ENCODE measurements at regions not wholly inside any gene's neighbourhood (a gene's known extent, or its start where the extent isn't known, plus 50 kb on each side); places are given as distances from the start of the nearest gene placed in this dataset.

- H3K27ac ChIP-seq (ENCODE audit: low read depth, low read length, poor library complexity, severe bottlenecking), result no peak overlapping the region
- no TSS peak for BruUV-seq (replicated peaks)
- no peaks in the 10 kb centered on the region for H3K79me2 ChIP-seq (ENCODE audit: insufficient read depth, low read depth, low read length)
- H3K4me2 ChIP-seq (ENCODE audit: low read length), result no peak overlapping the region
- H3K9me2 ChIP-seq (ENCODE audit: insufficient read depth, low read length), result no peaks in the 10 kb centered on the region
- H3K4me1 ChIP-seq (ENCODE audit: insufficient read depth, low read length, poor library complexity, severe bottlenecking), result no peaks in the 10 kb centered on the region
- no peaks in the 10 kb centered on the region for H3K36me3 ChIP-seq (ENCODE audit: insufficient read depth, low read length)
- H2AFZ ChIP-seq (ENCODE audit: low read length), result no peak overlapping the region
- H3K9me3 ChIP-seq (ENCODE audit: low read length), result no peaks in the 10 kb centered on the region
- POLR2A ChIA-PET, result no interaction called here
- no peaks in the 10 kb centered on the region for H4K20me1 ChIP-seq (ENCODE audit: insufficient read depth, low read length)
- no peak overlapping the region for H3K4me3 ChIP-seq (ENCODE audit: low read depth, low read length, poor library complexity, severe bottlenecking)
- DNase-seq (ENCODE audit: low spot score), result no peak
- intact Hi-C loops (cut with micrococcal nuclease; ENCODE audit: unreplicated experiment), result no loop called here
- CTCF ChIA-PET (ENCODE audit: unreplicated experiment), result no interaction called here
- TF ChIP-seq EZH2phosphoT487 (IDR thresholded peaks at IDR 0.05; ENCODE audit: borderline replicate concordance, low read depth, low read length), result no peak
- TF ChIP-seq, protein P1, sequence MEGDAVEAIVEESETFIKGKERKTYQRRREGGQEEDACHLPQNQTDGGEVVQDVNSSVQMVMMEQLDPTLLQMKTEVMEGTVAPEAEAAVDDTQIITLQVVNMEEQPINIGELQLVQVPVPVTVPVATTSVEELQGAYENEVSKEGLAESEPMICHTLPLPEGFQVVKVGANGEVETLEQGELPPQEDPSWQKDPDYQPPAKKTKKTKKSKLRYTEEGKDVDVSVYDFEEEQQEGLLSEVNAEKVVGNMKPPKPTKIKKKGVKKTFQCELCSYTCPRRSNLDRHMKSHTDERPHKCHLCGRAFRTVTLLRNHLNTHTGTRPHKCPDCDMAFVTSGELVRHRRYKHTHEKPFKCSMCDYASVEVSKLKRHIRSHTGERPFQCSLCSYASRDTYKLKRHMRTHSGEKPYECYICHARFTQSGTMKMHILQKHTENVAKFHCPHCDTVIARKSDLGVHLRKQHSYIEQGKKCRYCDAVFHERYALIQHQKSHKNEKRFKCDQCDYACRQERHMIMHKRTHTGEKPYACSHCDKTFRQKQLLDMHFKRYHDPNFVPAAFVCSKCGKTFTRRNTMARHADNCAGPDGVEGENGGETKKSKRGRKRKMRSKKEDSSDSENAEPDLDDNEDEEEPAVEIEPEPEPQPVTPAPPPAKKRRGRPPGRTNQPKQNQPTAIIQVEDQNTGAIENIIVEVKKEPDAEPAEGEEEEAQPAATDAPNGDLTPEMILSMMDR (conservative IDR thresholded peaks at IDR 0.05; ENCODE audit: low read length), result no peak
These were observed 1761.9 kb downstream of the PLA2G4A start for GRCh38 chr1:188590641-188591040.

- Histone ChIP-seq H3K9me3 (ENCODE audit: low read length) (no peaks in the 10 kb centered on the region), H2AFZ (ENCODE audit: low read length) (no peak overlapping the region), H3K79me2 (ENCODE audit: insufficient read depth, low read depth, low read length) (no peaks in the 10 kb centered on the region), H3K4me2 (ENCODE audit: low read length) (no peak overlapping the region), H3K27ac (ENCODE audit: low read depth, low read length, poor library complexity, severe bottlenecking) (no peak overlapping the region), H3K4me3 (ENCODE audit: low read depth, low read length, poor library complexity, severe bottlenecking) (no peak overlapping the region), H4K20me1 (ENCODE audit: insufficient read depth, low read length) (no peaks in the 10 kb centered on the region), H3K4me1 (ENCODE audit: insufficient read depth, low read length, poor library complexity, severe bottlenecking) (no peaks in the 10 kb centered on the region), H3K9me2 (ENCODE audit: insufficient read depth, low read length) (no peaks in the 10 kb centered on the region), H3K36me3 (ENCODE audit: insufficient read depth, low read length) (no peaks in the 10 kb centered on the region)
- ChIA-PET CTCF (ENCODE audit: unreplicated experiment) (no interaction called here), POLR2A (no interaction called here)
- intact Hi-C loops (cut with micrococcal nuclease; ENCODE audit: unreplicated experiment), result no loop called here
- BruUV-seq (replicated peaks), result no TSS peak
- DNase-seq (ENCODE audit: low spot score), result no peak
- TF ChIP-seq EZH2phosphoT487 (IDR thresholded peaks at IDR 0.05; ENCODE audit: borderline replicate concordance, low read depth, low read length), result no peak
- TF ChIP-seq, protein P1 (conservative IDR thresholded peaks at IDR 0.05; ENCODE audit: low read length), result no peak
These were observed 1765.9 kb downstream of the PLA2G4A start for GRCh38 chr1:188594542-188595235.

GRCh38 chr1:188599313-188599712 lies 1770.6 kb downstream of the PLA2G4A start:
- no peaks in the 10 kb centered on the region for H3K9me3 ChIP-seq (ENCODE audit: low read length)
- TF ChIP-seq, protein P1 (conservative IDR thresholded peaks at IDR 0.05; ENCODE audit: low read length), result no peak
- TF ChIP-seq EZH2phosphoT487 (IDR thresholded peaks at IDR 0.05; ENCODE audit: borderline replicate concordance, low read depth, low read length), result no peak
- H3K4me3 ChIP-seq (ENCODE audit: low read depth, low read length, poor library complexity, severe bottlenecking), result no peak overlapping the region
- H3K79me2 ChIP-seq (ENCODE audit: insufficient read depth, low read depth, low read length), result no peaks in the 10 kb centered on the region
- no peak overlapping the region for H2AFZ ChIP-seq (ENCODE audit: low read length)
- no peaks in the 10 kb centered on the region for H3K4me1 ChIP-seq (ENCODE audit: insufficient read depth, low read length, poor library complexity, severe bottlenecking)
- no peak for DNase-seq (ENCODE audit: low spot score)
- intact Hi-C loops (cut with micrococcal nuclease; ENCODE audit: unreplicated experiment), result no loop called here
- H3K4me2 ChIP-seq (ENCODE audit: low read length), result no peak overlapping the region
- no peaks in the 10 kb centered on the region for H4K20me1 ChIP-seq (ENCODE audit: insufficient read depth, low read length)
- H3K9me2 ChIP-seq (ENCODE audit: insufficient read depth, low read length), result no peaks in the 10 kb centered on the region
- CTCF ChIA-PET (ENCODE audit: unreplicated experiment), result no interaction called here
- no TSS peak for BruUV-seq (replicated peaks)
- POLR2A ChIA-PET, result no interaction called here
- no peaks in the 10 kb centered on the region for H3K36me3 ChIP-seq (ENCODE audit: insufficient read depth, low read length)
- H3K27ac ChIP-seq (ENCODE audit: low read depth, low read length, poor library complexity, severe bottlenecking), result no peak overlapping the region

Measured in OCI-LY7 (cell line).